GM21786 (cell line): ENCODE measurements at regions not wholly inside any gene's neighbourhood (a gene's known extent, or its start where the extent isn't known, plus 50 kb on each side); places are given as distances from the start of the nearest gene placed in this dataset.
"Not testable (repeated sequence)": the region's sequence is repeated elsewhere in the genome, so short reads cannot be mapped to it uniquely, and the experiment has no call there.

Experiments used
- ATAC-seq: cut with Tn5 transposase; IDR thresholded peaks from one replicate; pipeline ENCODE4 v1.9.1; 2021; ENCODE audit not compliant: unreplicated experiment

GRCh38 chr5:61215996-61216395 is 53.7 kb upstream of the SMIM15 start:
- no peak for ATAC-seq

GRCh38 chr5:61216741-61217140 is 54.5 kb upstream of the SMIM15 start:
- no peak for ATAC-seq

- no peak for ATAC-seq
Measured at GRCh38 chr5:61217214-61217613, 54.9 kb upstream of the SMIM15 start.

GRCh38 chr5:61228229-61228628 is 66.0 kb upstream of the SMIM15 start:
- ATAC-seq, result no peak

GRCh38 chr5:61228691-61229280 is 66.5 kb upstream of the SMIM15 start:
- no peak for ATAC-seq

GRCh38 chr5:61229416-61229815 is 67.1 kb upstream of the SMIM15 start:
- ATAC-seq, result no peak

- ATAC-seq, result no peak
Measured at GRCh38 chr5:61230492-61230891, 68.2 kb upstream of the SMIM15 start.

- ATAC-seq, result no peak
Measured at GRCh38 chr5:61231813-61232212, 69.5 kb upstream of the SMIM15 start.

- ATAC-seq, result no peak
Measured at GRCh38 chr5:61232490-61233050, 70.3 kb upstream of the SMIM15 start.

- no peak for ATAC-seq
Measured at GRCh38 chr5:61234019-61234418, 71.8 kb upstream of the SMIM15 start.

- not testable (repeated sequence) for ATAC-seq
Measured at GRCh38 chr5:61236715-61237114, 74.4 kb upstream of the SMIM15 start.

- no peak for ATAC-seq
Measured at GRCh38 chr5:61245486-61245885, 83.2 kb upstream of the SMIM15 start.

- ATAC-seq, result no peak
Measured at GRCh38 chr5:61245936-61246335, 83.7 kb upstream of the SMIM15 start.

- no peak for ATAC-seq
Measured at GRCh38 chr5:61246768-61247307, 84.6 kb upstream of the SMIM15 start.

GRCh38 chr5:61251874-61252642 is 80.0 kb upstream of the ZSWIM6 start:
- ATAC-seq, result no peak

- no peak for ATAC-seq
Measured at GRCh38 chr5:61252643-61252925, 79.5 kb upstream of the ZSWIM6 start.

- ATAC-seq, result no peak
Measured at GRCh38 chr5:61253547-61253946, 78.5 kb upstream of the ZSWIM6 start.

- ATAC-seq, result no peak
Measured at GRCh38 chr5:61254969-61255555, 77.0 kb upstream of the ZSWIM6 start.

- no peak for ATAC-seq
Measured at GRCh38 chr5:61256474-61256873, 75.6 kb upstream of the ZSWIM6 start.

GRCh38 chr5:61257421-61257820 is 74.6 kb upstream of the ZSWIM6 start:
- no peak for ATAC-seq

- ATAC-seq, result no peak
Measured at GRCh38 chr5:61261136-61261535, 70.9 kb upstream of the ZSWIM6 start.

GRCh38 chr5:61262080-61262479 is 70.0 kb upstream of the ZSWIM6 start:
- no peak for ATAC-seq
